GM21367 (cell line): ENCODE measurements at regions not wholly inside any gene's neighbourhood (a gene's known extent, or its start where the extent isn't known, plus 50 kb on each side); places are given as distances from the start of the nearest gene placed in this dataset.

ENCODE experiments used
- ATAC-seq: cut with Tn5 transposase; IDR thresholded peaks from one replicate; pipeline ENCODE4 v1.9.1; 2021; ENCODE audit not compliant: unreplicated experiment

GRCh38 chr4:65845199-65845773 lies 175.0 kb upstream of the EPHA5 start:
- no peak for ATAC-seq

- no peak for ATAC-seq
Measured at GRCh38 chr4:65839164-65839931, 169.1 kb upstream of the EPHA5 start.

GRCh38 chr4:65834707-65835106 lies 164.4 kb upstream of the EPHA5 start:
- ATAC-seq, result no peak

- ATAC-seq, result no peak
Measured at GRCh38 chr4:65831828-65832227, 161.5 kb upstream of the EPHA5 start.

- no peak for ATAC-seq
Measured at GRCh38 chr4:65825116-65825753, 154.9 kb upstream of the EPHA5 start.

- no peak for ATAC-seq
Measured at GRCh38 chr4:65819192-65819591, 148.9 kb upstream of the EPHA5 start.

- no peak for ATAC-seq
Measured at GRCh38 chr4:65805936-65806335, 135.6 kb upstream of the EPHA5 start.

GRCh38 chr4:65799513-65799912 lies 129.2 kb upstream of the EPHA5 start:
- no peak for ATAC-seq

GRCh38 chr4:65798498-65799127 lies 128.3 kb upstream of the EPHA5 start:
- ATAC-seq, result no peak

GRCh38 chr4:65791812-65792308 lies 121.6 kb upstream of the EPHA5 start:
- ATAC-seq, result no peak

- ATAC-seq, result no peak
Measured at GRCh38 chr4:65791111-65791811, 121.0 kb upstream of the EPHA5 start.

- no peak for ATAC-seq
Measured at GRCh38 chr4:65789805-65790204, 119.5 kb upstream of the EPHA5 start.

GRCh38 chr4:65789341-65789740 lies 119.1 kb upstream of the EPHA5 start:
- no peak for ATAC-seq

GRCh38 chr4:65777270-65777669 lies 107.0 kb upstream of the EPHA5 start:
- ATAC-seq, result no peak

GRCh38 chr4:65773636-65774035 lies 103.3 kb upstream of the EPHA5 start:
- no peak for ATAC-seq

- ATAC-seq, result no peak
Measured at GRCh38 chr4:65747386-65747785, 77.1 kb upstream of the EPHA5 start.

- ATAC-seq, result no peak
Measured at GRCh38 chr4:65738134-65738533, 67.8 kb upstream of the EPHA5 start.

GRCh38 chr4:65737672-65738071 lies 67.4 kb upstream of the EPHA5 start:
- no peak for ATAC-seq

- ATAC-seq, result no peak
Measured at GRCh38 chr4:65724973-65725372, 54.7 kb upstream of the EPHA5 start.
